ENCODE measurements at regions not wholly inside any gene's neighbourhood (a gene's known extent, or its start where the extent isn't known, plus 50 kb on each side); places are given as distances from the start of the nearest gene placed in this dataset.

DNA sequence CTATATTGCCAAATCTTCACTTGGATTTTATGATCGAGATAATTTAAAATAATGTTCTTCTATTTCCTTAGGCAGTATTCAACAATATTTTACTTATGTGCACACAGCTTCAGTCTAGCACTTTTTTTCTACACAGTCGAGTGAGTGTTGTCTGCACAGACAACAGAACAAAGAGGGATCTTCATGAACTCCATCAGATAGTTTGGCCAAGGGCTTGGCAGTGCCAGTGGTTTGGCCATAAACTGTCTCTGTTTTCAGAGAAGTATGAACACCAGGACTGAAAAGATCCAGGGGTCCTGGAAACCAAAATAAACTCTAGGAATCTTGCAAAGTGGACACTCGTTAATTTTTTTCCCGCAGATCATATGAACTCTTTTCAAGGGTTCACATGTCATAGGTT, 547.3 kb downstream of the PLCL1 start:
- TF ChIP-seq, protein P1, sequence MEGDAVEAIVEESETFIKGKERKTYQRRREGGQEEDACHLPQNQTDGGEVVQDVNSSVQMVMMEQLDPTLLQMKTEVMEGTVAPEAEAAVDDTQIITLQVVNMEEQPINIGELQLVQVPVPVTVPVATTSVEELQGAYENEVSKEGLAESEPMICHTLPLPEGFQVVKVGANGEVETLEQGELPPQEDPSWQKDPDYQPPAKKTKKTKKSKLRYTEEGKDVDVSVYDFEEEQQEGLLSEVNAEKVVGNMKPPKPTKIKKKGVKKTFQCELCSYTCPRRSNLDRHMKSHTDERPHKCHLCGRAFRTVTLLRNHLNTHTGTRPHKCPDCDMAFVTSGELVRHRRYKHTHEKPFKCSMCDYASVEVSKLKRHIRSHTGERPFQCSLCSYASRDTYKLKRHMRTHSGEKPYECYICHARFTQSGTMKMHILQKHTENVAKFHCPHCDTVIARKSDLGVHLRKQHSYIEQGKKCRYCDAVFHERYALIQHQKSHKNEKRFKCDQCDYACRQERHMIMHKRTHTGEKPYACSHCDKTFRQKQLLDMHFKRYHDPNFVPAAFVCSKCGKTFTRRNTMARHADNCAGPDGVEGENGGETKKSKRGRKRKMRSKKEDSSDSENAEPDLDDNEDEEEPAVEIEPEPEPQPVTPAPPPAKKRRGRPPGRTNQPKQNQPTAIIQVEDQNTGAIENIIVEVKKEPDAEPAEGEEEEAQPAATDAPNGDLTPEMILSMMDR (IDR thresholded peaks at IDR 0.05; ENCODE audit: control extremely low read depth, extremely low read depth), result no peak
- H3K4me1 ChIP-seq (ENCODE audit: control insufficient read depth in 5 of 5, insufficient read depth in 5 of 5, low read length in 5 of 5), result no peaks in the 10 kb centered on the region
- DNase-seq (no peak), ATAC-seq (ENCODE audit: insufficient read depth, low FRiP score) (no peak)
- H3K4me3 ChIP-seq, result no peak overlapping the region
- no peaks in the 10 kb centered on the region for H3K36me3 ChIP-seq (ENCODE audit: control insufficient read depth in 4 of 4, insufficient read depth in 4 of 4, low read length in 4 of 4)
- H3K27me3 ChIP-seq (ENCODE audit: control insufficient read depth in 3 of 3, insufficient read depth in 3 of 3, low read length in 2 of 3), result no peaks in the 10 kb centered on the region
- H3K27ac ChIP-seq (ENCODE audit: low read depth in 1 of 2, low read length in 1 of 2), result no peak overlapping the region
- whole genome bisulfite sequencing, 2 donors, result 73 to 88% methylated on average over 4 of the region's 4 CpGs
- no peaks in the 10 kb centered on the region for H3K9me3 ChIP-seq (ENCODE audit: control insufficient read depth in 4 of 4, insufficient read depth in 3 of 4, low read length in 3 of 4)
- no peak overlapping the region for H3K9ac ChIP-seq (ENCODE audit: insufficient read depth in 1 of 2, low read length in 2 of 2)

GRCh38 chr2:198347946-198348345, 543.6 kb downstream of the PLCL1 start:
- Histone ChIP-seq H3K36me3 (ENCODE audit: control insufficient read depth in 4 of 4, insufficient read depth in 4 of 4, low read length in 4 of 4) (no peaks in the 10 kb centered on the region), H3K27ac (ENCODE audit: low read depth in 1 of 2, low read length in 1 of 2) (no peak overlapping the region), H3K4me3 (no peak overlapping the region), H3K27me3 (ENCODE audit: control insufficient read depth in 3 of 3, insufficient read depth in 3 of 3, low read length in 2 of 3) (no peaks in the 10 kb centered on the region), H3K4me1 (ENCODE audit: control insufficient read depth in 5 of 5, insufficient read depth in 5 of 5, low read length in 5 of 5) (no peaks in the 10 kb centered on the region), H3K9ac (ENCODE audit: insufficient read depth in 1 of 2, low read length in 2 of 2) (no peak overlapping the region), H3K9me3 (ENCODE audit: control insufficient read depth in 4 of 4, insufficient read depth in 3 of 4, low read length in 3 of 4) (no peaks in the 10 kb centered on the region)
- TF ChIP-seq, protein P1 (IDR thresholded peaks at IDR 0.05; ENCODE audit: control extremely low read depth, extremely low read depth), result no peak
- DNase-seq (no peak), ATAC-seq (ENCODE audit: insufficient read depth, low FRiP score) (no peak)
- WGBS, 2 donors, result 80 to 87% methylated on average over 4 of the region's 4 CpGs

DNA sequence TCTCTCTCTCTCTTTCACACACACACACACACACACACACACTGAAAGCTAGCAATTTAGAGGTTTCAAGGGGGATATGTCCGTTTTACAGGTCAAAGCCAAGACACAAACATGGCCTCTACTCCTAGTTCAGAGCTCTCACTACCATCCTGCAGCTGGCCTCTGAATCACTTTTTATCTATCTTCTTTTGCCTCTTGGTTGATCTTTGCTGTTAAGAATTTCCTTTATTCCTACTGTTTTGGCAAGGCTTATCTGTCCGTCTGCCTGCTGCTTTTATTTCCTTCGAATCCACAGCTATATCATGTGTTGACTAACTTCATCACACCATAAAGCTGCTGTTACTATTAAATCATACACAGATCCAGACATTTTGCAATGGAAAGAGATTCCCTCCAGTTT, 543.0 kb downstream of the PLCL1 start:
- H3K27me3 ChIP-seq (ENCODE audit: control insufficient read depth in 3 of 3, insufficient read depth in 3 of 3, low read length in 2 of 3), result no peaks in the 10 kb centered on the region
- no peaks in the 10 kb centered on the region for H3K4me1 ChIP-seq (ENCODE audit: control insufficient read depth in 5 of 5, insufficient read depth in 5 of 5, low read length in 5 of 5)
- no peaks in the 10 kb centered on the region for H3K36me3 ChIP-seq (ENCODE audit: control insufficient read depth in 4 of 4, insufficient read depth in 4 of 4, low read length in 4 of 4)
- H3K9me3 ChIP-seq (ENCODE audit: control insufficient read depth in 4 of 4, insufficient read depth in 3 of 4, low read length in 3 of 4), result no peaks in the 10 kb centered on the region
- TF ChIP-seq, protein P1 (IDR thresholded peaks at IDR 0.05; ENCODE audit: control extremely low read depth, extremely low read depth), result no peak
- H3K4me3 ChIP-seq, result no peak overlapping the region
- no peak overlapping the region for H3K27ac ChIP-seq (ENCODE audit: low read depth in 1 of 2, low read length in 1 of 2)
- WGBS, 2 donors, result 60 to 79% methylated on average over 3 of the region's 3 CpGs
- ATAC-seq (ENCODE audit: insufficient read depth, low FRiP score), result no peak
- H3K9ac ChIP-seq (ENCODE audit: insufficient read depth in 1 of 2, low read length in 2 of 2), result no peak overlapping the region
- DNase-seq, result no peak

- no peak overlapping the region for H3K4me3 ChIP-seq
- no peak overlapping the region for H3K27ac ChIP-seq (ENCODE audit: low read depth in 1 of 2, low read length in 1 of 2)
- WGBS, 2 donors, result 77 to 84% methylated on average over 1 of the region's 1 CpG
- TF ChIP-seq, protein P1 (IDR thresholded peaks at IDR 0.05; ENCODE audit: control extremely low read depth, extremely low read depth), result no peak
- no peaks in the 10 kb centered on the region for H3K4me1 ChIP-seq (ENCODE audit: control insufficient read depth in 5 of 5, insufficient read depth in 5 of 5, low read length in 5 of 5)
- no peak for DNase-seq
- no peaks in the 10 kb centered on the region for H3K27me3 ChIP-seq (ENCODE audit: control insufficient read depth in 3 of 3, insufficient read depth in 3 of 3, low read length in 2 of 3)
- H3K9ac ChIP-seq (ENCODE audit: insufficient read depth in 1 of 2, low read length in 2 of 2), result no peak overlapping the region
- H3K9me3 ChIP-seq (ENCODE audit: control insufficient read depth in 4 of 4, insufficient read depth in 3 of 4, low read length in 3 of 4), result no peaks in the 10 kb centered on the region
- no peaks in the 10 kb centered on the region for H3K36me3 ChIP-seq (ENCODE audit: control insufficient read depth in 4 of 4, insufficient read depth in 4 of 4, low read length in 4 of 4)
- ATAC-seq (ENCODE audit: insufficient read depth, low FRiP score), result no peak
Measured at GRCh38 chr2:198343471-198343870, 539.1 kb downstream of the PLCL1 start.
